MM.1S (cell line): ENCODE measurements at regions not wholly inside any gene's neighbourhood (a gene's known extent, or its start where the extent isn't known, plus 50 kb on each side); places are given as distances from the start of the nearest gene placed in this dataset.
A peak's percentile ranks its signal among the peaks of the same experiment; 100 is the strongest.

Experiments
- DNase-seq: peaks from one replicate; pipeline ENCODE4 v3.0.0-alpha.2; 2015
- H2AFZ ChIP-seq: fragments of 300-600 bp; sonication (generic); 2 replicates; pipeline ENCODE4 v1.6.0; 2016; ENCODE audit warnings: antibody characterized with exemption, low read length
- H3F3A ChIP-seq: fragments of 300-600 bp; sonication (generic); 2 replicates; pipeline ENCODE4 v1.6.1; 2016; ENCODE audit warnings: mild to moderate bottlenecking, antibody characterized with exemption, low read length, moderate library complexity, mixed read lengths; ENCODE audit not compliant: insufficient read depth
- H3K27ac ChIP-seq: fragments of 300-600 bp; sonication (generic); 2 replicates; pipeline ENCODE4 v1.5.1; 2016; ENCODE audit warnings: mild to moderate bottlenecking, low read length
- H3K27me3 ChIP-seq: fragments of 300-600 bp; sonication (generic); replicated peaks from 2 replicates; pipeline ENCODE4 v1.6.0; 2016; ENCODE audit warnings: low read length; ENCODE audit not compliant: insufficient read depth
- H3K36me3 ChIP-seq: fragments of 300-600 bp; sonication (generic); replicated peaks from 2 replicates; pipeline ENCODE4 v1.6.1; 2016; ENCODE audit warnings: mild to moderate bottlenecking, low read length, mixed read lengths; ENCODE audit not compliant: insufficient read depth
- H3K4me1 ChIP-seq: fragments of 300-600 bp; sonication (generic); 2 replicates; pipeline ENCODE4 v1.6.1; 2016; ENCODE audit warnings: low read length, mixed read lengths
- H3K4me2 ChIP-seq: fragments of 300-600 bp; sonication (generic); 2 replicates; pipeline ENCODE4 v1.6.0; 2016; ENCODE audit warnings: low read depth, low read length
- H3K4me3 ChIP-seq: fragments of 300-600 bp; sonication (generic); 2 replicates; pipeline ENCODE4 v1.5.1; 2016; ENCODE audit warnings: low read length, mixed read lengths
- H3K79me2 ChIP-seq: fragments of 300-600 bp; sonication (generic); 2 replicates; pipeline ENCODE4 v1.6.1; 2016; ENCODE audit warnings: mixed run types, low read length, mixed read lengths
- H3K9ac ChIP-seq: fragments of 300-600 bp; sonication (generic); 2 replicates; pipeline ENCODE4 v1.6.1; 2016; ENCODE audit warnings: low read length, mixed read lengths
- H3K9me2 ChIP-seq: fragments of 300-600 bp; sonication (generic); replicated peaks from 2 replicates; pipeline ENCODE4 v1.6.1; 2016; ENCODE audit warnings: mild to moderate bottlenecking, low read length, mixed read lengths; ENCODE audit not compliant: insufficient read depth
- H3K9me3 ChIP-seq: fragments of 300-600 bp; sonication (generic); replicated peaks from 2 replicates; pipeline ENCODE4 v1.6.1; 2016; ENCODE audit warnings: mild to moderate bottlenecking, low read length, mixed read lengths; ENCODE audit not compliant: insufficient read depth
- H4K20me1 ChIP-seq: fragments of 300-600 bp; sonication (generic); 2 replicates; pipeline ENCODE4 v1.6.1; 2016; ENCODE audit warnings: mild to moderate bottlenecking, low read length, moderate library complexity, mixed read lengths; ENCODE audit not compliant: insufficient read depth
- CTCF ChIP-seq: fragments of 300-600 bp; sonication (generic); IDR thresholded peaks from 2 replicates; pipeline ENCODE4 v1.5.1; 2016; ENCODE audit warnings: antibody characterized with exemption, low read length, mixed read lengths
- EZH2 ChIP-seq: fragments of 300-600 bp; sonication (generic); optimal IDR thresholded peaks from 2 replicates; pipeline ENCODE3; 2017; ENCODE audit warnings: low read depth, mild to moderate bottlenecking, antibody characterized with exemption, low read length, mixed read lengths
- EZH2phosphoT487 ChIP-seq: fragments of 300-600 bp; sonication (generic); IDR thresholded peaks from 2 replicates; pipeline ENCODE4 v1.6.1; 2018; ENCODE audit warnings: antibody characterized with exemption, low read length

DNA sequence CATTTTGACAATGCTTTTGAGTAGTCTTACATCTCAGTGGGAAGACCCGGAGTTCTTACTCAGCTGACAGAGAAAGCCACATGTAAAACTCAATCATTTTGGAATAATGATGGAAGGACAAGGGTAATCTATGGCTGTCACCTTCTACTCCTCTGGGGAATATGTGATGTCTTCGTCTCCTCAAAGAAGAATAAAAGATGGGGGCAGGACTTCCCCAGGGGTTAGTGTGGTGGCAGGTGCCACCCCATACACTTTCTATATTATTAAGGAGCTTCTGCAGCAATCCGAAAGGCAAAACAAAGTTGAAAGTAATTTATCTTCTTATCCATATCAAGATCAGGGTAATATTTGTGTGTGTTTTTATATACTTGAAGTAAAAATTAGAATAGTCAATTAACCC lies 180.4 kb upstream of the TOPAZ1 start:
- Histone ChIP-seq H3K36me3 (no peaks in the 10 kb centered on the region), H3K4me1 (peaks cover 7% of the 10 kb centered on the region), H3K27ac (no peak overlapping the region), H3K79me2 (no peaks in the 10 kb centered on the region), H3K27me3 (no peaks in the 10 kb centered on the region), H3K4me3 (no peak overlapping the region), H3K9me2 (no peaks in the 10 kb centered on the region), H4K20me1 (no peaks in the 10 kb centered on the region), H3K4me2 (no peak overlapping the region), H3K9me3 (no peaks in the 10 kb centered on the region), H3F3A (no peaks in the 10 kb centered on the region), H3K9ac (no peak overlapping the region), H2AFZ (no peak overlapping the region)
- no peak for DNase-seq
- TF ChIP-seq EZH2phosphoT487 (no peak), CTCF (no peak), EZH2 (no peak)

GRCh38 chr3:44061961-44062360 lies 179.7 kb upstream of the TOPAZ1 start:
- H4K20me1 ChIP-seq, result no peaks in the 10 kb centered on the region
- H2AFZ ChIP-seq, result no peak overlapping the region
- no peak overlapping the region for H3K27ac ChIP-seq
- no peak overlapping the region for H3K9ac ChIP-seq
- peaks cover 14% of the 10 kb centered on the region for H3K4me1 ChIP-seq
- no peaks in the 10 kb centered on the region for H3K9me3 ChIP-seq
- no peaks in the 10 kb centered on the region for H3F3A ChIP-seq
- H3K79me2 ChIP-seq, result no peaks in the 10 kb centered on the region
- no peak for TF ChIP-seq EZH2
- TF ChIP-seq EZH2phosphoT487, result no peak
- no peak for DNase-seq
- no peaks in the 10 kb centered on the region for H3K27me3 ChIP-seq
- H3K9me2 ChIP-seq, result no peaks in the 10 kb centered on the region
- no peaks in the 10 kb centered on the region for H3K36me3 ChIP-seq
- H3K4me3 ChIP-seq, result no peak overlapping the region
- H3K4me2 ChIP-seq, result no peak overlapping the region

DNA sequence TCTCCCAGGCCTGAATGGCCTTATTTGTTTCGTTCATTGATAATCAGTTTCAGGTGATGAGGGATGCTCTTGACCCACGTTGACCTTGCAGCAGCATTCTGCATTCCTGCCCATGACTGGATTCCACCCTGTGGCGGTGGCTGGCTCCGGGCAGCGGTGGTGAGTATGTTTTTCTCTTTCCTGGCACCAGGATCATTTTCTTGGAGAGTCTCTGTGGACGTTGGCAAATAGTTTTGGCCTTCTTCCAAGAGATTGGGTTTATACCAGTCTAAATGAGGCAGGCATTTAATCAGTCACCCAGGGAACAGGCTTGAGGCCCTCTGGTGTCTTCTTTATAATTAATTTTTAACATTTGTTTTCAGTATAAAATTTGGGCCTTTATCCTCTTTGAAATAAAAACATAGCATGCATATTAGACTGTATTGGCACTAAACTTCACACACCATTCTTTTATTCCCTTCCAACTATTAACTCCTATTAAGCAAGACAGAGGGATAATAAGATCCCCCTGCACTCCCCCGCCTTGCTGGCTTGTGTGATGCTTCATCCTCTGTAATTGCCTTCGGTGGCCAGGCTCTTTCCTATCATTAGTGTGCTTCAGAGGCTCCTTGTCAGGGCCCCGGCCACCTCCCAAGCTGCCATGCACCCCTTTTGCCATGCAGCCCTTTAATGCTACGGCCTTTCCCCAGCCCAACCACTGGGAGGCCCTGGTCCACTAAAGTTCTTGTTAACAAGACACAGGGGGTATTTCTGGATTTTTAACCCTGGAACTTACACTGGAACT lies 176.2 kb upstream of the TOPAZ1 start:
- Histone ChIP-seq H3K27me3 (no peaks in the 10 kb centered on the region), H3K27ac (no peak overlapping the region), H3K4me2 (no peak overlapping the region; the same call in 1 of the 2 replicates), H3K79me2 (no peaks in the 10 kb centered on the region), H3K9ac (no peak overlapping the region), H4K20me1 (no peaks in the 10 kb centered on the region), H3K4me1 (peaks cover 19% of the 10 kb centered on the region), H3F3A (no peaks in the 10 kb centered on the region), H3K9me3 (no peaks in the 10 kb centered on the region), H3K36me3 (no peaks in the 10 kb centered on the region), H3K4me3 (no peak overlapping the region), H2AFZ (no peak overlapping the region), H3K9me2 (no peaks in the 10 kb centered on the region)
- TF ChIP-seq CTCF (peak; percentile 13; the same call in 1 of the 2 replicates), EZH2phosphoT487 (no peak)
- DNase-seq, result no peak

- peak overlapping the region; percentile 26; the same call in 1 of the 2 replicates for H3K27ac ChIP-seq
- no peaks in the 10 kb centered on the region for H3K9me2 ChIP-seq
- peak; percentile 54 for DNase-seq
Observed at GRCh38 chr3:44066806-44067205, 174.9 kb upstream of the TOPAZ1 start.

More at GRCh38 chr3:44066806-44067205, 174.9 kb upstream of the TOPAZ1 start:
- Histone ChIP-seq H3K79me2 (no peaks in the 10 kb centered on the region), H3K4me1 (peaks cover 19% of the 10 kb centered on the region), H3K4me3 (no peak overlapping the region), H3K4me2 (peak overlapping the region; percentile 28), H3F3A (no peaks in the 10 kb centered on the region), H3K9ac (no peak overlapping the region; the same call in 1 of the 2 replicates), H4K20me1 (no peaks in the 10 kb centered on the region), H2AFZ (no peak overlapping the region), H3K36me3 (no peaks in the 10 kb centered on the region), H3K9me3 (no peaks in the 10 kb centered on the region), H3K27me3 (no peaks in the 10 kb centered on the region)
- no peak for TF ChIP-seq EZH2
- no peak for TF ChIP-seq CTCF
- TF ChIP-seq EZH2phosphoT487, result no peak
